ENCODE measurements at regions not wholly inside any gene's neighbourhood (a gene's known extent, or its start where the extent isn't known, plus 50 kb on each side); places are given as distances from the start of the nearest gene placed in this dataset.
"Not testable (repeated sequence)": the region's sequence is repeated elsewhere in the genome, so short reads cannot be mapped to it uniquely, and the experiment has no call there.

DNA sequence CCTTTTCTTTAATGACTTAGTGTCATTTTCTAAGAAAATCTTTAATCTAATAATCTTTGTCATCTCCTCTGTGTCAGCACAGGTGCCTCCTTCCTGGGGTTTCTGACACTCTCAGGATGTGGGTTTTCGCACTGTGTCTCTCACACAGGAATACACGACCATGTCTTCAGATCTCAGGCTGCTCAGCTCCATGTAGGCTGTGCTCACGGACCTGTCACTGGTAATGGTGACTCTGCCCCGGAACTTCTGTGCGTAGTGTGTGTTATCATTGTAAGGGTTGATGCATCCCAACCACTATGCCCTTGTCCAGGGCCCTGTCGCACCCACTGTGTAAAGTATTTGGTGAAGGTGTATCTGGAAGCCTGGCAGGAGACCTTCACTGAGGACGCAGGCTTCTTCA is 647.8 kb downstream of the TMEM121 start:
- Histone ChIP-seq H3K27ac (no peak overlapping the region), H3K9ac (ENCODE audit: insufficient read length) (no peak overlapping the region), H3K4me3 (no peak overlapping the region), H3K9me3 (ENCODE audit: low read depth, low read length) (no peaks in the 10 kb centered on the region), H3K36me3 (ENCODE audit: insufficient read depth, low read length) (no peaks in the 10 kb centered on the region)
- no peak for DNase-seq (ENCODE audit: low read depth, low spot score)
- TF ChIP-seq FOXP2 (optimal IDR thresholded peaks at IDR 0.05; ENCODE audit: control extremely low read depth, extremely low read length, insufficient read depth), result no peak
- no peak for TF ChIP-seq POLR2AphosphoS5 (IDR thresholded peaks at IDR 0.05; ENCODE audit: borderline replicate concordance, low read depth, low read length)
- TF ChIP-seq EZH2 (IDR thresholded peaks at IDR 0.05), result no peak

DNA sequence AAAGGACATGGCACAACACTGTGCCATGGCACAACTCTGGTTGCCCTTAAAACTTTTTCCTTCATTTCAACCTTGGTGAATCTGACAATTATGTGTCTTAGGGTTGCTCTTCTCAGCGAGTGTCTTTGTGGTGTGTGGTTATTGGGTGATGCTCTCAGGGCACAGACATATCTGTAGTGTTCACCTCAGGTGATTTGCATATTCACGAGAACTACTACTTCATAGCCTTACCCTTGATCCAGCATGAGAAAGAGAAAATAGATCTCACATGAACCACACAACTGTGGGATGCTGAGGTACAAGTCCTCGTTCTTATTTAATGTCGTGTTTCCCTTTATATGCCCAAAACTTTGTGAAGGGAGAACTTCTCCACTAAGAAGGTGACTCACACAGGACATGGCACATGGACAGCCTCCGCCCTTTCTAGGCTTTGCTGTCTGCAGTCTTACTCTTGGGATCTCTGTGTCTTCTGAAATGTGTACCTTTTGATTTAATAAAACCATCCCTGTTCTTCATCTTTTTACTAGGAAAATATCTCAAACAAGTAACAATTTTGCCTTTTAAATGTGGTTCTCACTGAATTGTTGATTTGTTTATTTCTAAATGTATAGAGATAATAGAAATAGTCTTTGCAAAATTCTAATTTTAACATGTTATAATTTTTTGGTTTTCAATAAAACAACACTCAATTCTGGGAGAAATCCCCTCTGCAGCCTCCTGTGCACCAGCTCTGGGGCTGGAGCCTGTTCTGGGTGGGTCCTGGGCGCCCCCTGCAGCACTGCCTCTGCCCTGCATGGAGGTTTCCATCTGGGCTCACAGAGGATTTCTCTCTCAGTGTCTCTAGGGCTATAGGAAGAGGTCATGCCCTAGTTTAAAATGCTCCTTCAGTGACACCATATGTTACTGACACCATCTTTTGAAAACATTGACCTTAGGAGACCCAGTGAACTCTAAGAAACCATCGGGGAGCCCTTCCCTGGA is 651.2 kb downstream of the TMEM121 start:
- H3K9me3 ChIP-seq (ENCODE audit: low read depth, low read length); DNase-seq (ENCODE audit: low read depth, low spot score); H3K27ac ChIP-seq; H3K36me3 ChIP-seq (ENCODE audit: insufficient read depth, low read length); H3K4me3 ChIP-seq; H3K9ac ChIP-seq (ENCODE audit: insufficient read length): not testable (repeated sequence)

DNA sequence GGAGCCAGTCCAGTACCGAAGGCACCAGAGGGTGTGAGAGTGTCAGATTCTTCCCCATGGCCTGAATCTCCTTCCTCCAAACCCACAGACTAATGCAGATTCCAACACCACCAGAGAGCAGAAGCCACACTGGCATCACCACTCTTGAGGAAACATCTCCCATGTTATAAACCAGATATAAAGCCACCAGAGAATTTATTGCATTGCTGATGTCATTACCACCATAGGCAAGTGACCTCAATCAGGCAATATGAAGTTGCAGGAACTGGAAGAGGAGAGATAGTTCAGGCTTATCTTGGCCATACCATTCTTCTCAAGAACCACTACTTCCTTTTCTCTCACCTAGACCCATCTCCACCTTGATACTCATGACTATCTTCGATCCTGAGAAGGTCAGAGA is 653.4 kb downstream of the TMEM121 start:
- H3K36me3 ChIP-seq (ENCODE audit: insufficient read depth, low read length), result no peaks in the 10 kb centered on the region
- DNase-seq (ENCODE audit: low read depth, low spot score), result no peak
- TF ChIP-seq EZH2 (IDR thresholded peaks at IDR 0.05) (no peak), POLR2AphosphoS5 (IDR thresholded peaks at IDR 0.05; ENCODE audit: borderline replicate concordance, low read depth, low read length) (no peak), FOXP2 (optimal IDR thresholded peaks at IDR 0.05; ENCODE audit: control extremely low read depth, extremely low read length, insufficient read depth) (no peak)
- H3K4me3 ChIP-seq, result no peak overlapping the region
- no peak overlapping the region for H3K9ac ChIP-seq (ENCODE audit: insufficient read length)
- H3K27ac ChIP-seq, result no peak overlapping the region
- H3K9me3 ChIP-seq (ENCODE audit: low read depth, low read length), result no peaks in the 10 kb centered on the region

DNA sequence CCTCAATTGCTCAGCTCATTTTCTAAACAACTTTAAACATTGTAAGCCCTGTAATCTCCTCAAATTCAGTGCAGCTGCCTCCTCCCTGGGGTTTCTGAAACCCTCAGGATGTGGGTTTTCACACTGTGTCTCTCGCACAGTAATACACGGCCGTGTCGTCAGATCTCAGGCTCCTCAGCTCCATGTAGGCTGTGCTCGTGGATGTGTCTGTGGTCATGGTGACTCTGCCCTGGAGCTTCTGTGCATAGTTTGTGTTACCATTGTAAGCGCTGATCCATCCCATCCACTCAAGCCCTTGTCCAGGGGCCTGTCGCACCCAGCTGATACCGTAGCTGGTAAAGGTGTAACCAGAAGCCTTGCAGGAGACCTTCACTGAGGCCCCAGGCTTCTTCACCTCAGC is 658.4 kb downstream of the TMEM121 start:
- not testable (repeated sequence) for H3K4me3 ChIP-seq; DNase-seq (ENCODE audit: low read depth, low spot score); H3K36me3 ChIP-seq (ENCODE audit: insufficient read depth, low read length); H3K9ac ChIP-seq (ENCODE audit: insufficient read length); H3K9me3 ChIP-seq (ENCODE audit: low read depth, low read length); H3K27ac ChIP-seq

DNA sequence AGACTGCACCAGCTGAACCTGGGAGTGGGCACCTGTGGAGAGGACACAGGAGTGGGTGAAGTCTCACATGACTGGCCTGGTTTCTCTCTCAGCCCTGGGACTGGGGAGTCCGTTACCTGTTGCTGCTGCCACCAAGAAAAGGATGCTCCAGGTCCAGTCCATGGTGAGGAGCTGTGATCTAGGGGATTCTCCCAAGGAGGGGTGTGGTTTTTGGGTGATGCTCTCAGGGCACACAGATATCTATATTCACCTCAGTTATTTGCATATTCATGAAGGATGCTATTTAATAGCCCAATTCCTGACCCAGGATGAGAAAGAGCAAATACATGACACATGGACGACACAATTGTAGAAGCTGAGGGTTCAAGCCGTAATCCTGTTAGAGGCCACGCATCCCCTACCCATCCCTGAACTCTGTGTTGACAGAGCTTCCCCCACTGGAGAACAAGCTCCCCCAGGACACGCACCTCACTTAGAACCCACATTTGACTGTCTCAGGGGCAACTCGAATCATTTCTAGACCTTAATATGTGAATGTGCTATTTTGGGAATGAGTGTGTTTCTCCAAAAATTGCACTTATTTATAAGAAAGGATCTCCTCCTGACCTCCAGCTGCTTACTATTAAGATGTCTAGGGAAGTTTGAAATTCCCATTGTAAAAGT is 658.9 kb downstream of the TMEM121 start:
- DNase-seq (ENCODE audit: low read depth, low spot score), result not testable (repeated sequence)

DNA sequence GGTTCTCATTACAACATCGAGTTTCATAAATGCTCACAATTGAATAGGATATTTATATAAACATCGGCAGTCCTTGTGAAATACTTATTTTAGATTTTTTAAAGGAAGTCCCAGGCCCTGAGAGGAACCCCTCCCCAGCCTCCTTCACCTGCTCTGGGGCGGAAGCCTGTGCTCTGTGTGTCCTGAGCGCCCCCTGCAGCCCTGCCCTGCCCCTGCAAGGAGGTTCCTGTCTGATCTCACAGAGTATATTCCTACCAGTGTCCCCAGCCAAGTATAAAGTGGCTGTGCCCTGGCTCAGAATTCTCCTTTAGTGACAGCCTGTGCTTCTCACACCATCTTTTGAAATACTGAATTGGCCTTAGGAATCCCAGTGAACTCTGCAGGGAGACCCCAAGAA is 659.5 kb downstream of the TMEM121 start:
- no peak for DNase-seq (ENCODE audit: low read depth, low spot score)
- TF ChIP-seq FOXP2 (optimal IDR thresholded peaks at IDR 0.05; ENCODE audit: control extremely low read depth, extremely low read length, insufficient read depth), result no peak
- TF ChIP-seq EZH2 (IDR thresholded peaks at IDR 0.05), result no peak
- no peak for TF ChIP-seq POLR2AphosphoS5 (IDR thresholded peaks at IDR 0.05; ENCODE audit: borderline replicate concordance, low read depth, low read length)
- Histone ChIP-seq H3K4me3 (no peak overlapping the region), H3K27ac (no peak overlapping the region), H3K36me3 (ENCODE audit: insufficient read depth, low read length) (no peaks in the 10 kb centered on the region), H3K9ac (ENCODE audit: insufficient read length) (no peak overlapping the region), H3K9me3 (ENCODE audit: low read depth, low read length) (no peaks in the 10 kb centered on the region)

More for the DNA sequence above, 658.9 kb downstream of the TMEM121 start:
- H3K36me3 ChIP-seq (ENCODE audit: insufficient read depth, low read length); H3K4me3 ChIP-seq; H3K9ac ChIP-seq (ENCODE audit: insufficient read length); H3K9me3 ChIP-seq (ENCODE audit: low read depth, low read length); H3K27ac ChIP-seq: not testable (repeated sequence)

DNA sequence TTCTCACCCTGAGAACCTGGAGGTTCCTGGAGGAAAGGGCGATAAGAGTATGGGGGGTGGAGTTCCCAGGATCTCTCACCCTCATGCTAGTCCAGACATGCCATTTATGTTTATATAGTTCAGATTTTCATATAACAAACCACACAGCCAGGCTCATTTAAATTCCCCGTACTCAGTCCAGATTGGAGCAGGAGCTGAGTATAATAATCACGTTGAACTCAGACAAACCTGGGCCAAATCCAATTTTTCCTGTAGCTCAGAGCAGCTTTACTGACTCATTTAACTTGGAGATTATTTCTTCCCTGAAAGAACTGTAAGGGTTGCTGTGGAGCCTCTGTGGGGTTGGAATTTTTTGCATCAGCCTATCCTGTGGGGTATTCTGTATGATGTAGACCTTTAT is 660.8 kb downstream of the TMEM121 start:
- Histone ChIP-seq H3K9me3 (ENCODE audit: low read depth, low read length) (no peaks in the 10 kb centered on the region), H3K36me3 (ENCODE audit: insufficient read depth, low read length) (no peaks in the 10 kb centered on the region), H3K27ac (no peak overlapping the region), H3K9ac (ENCODE audit: insufficient read length) (no peak overlapping the region), H3K4me3 (no peak overlapping the region)
- DNase-seq (ENCODE audit: low read depth, low spot score), result no peak
- no peak for TF ChIP-seq FOXP2 (optimal IDR thresholded peaks at IDR 0.05; ENCODE audit: control extremely low read depth, extremely low read length, insufficient read depth)
- TF ChIP-seq POLR2AphosphoS5 (IDR thresholded peaks at IDR 0.05; ENCODE audit: borderline replicate concordance, low read depth, low read length), result no peak
- no peak for TF ChIP-seq EZH2 (IDR thresholded peaks at IDR 0.05)

DNA sequence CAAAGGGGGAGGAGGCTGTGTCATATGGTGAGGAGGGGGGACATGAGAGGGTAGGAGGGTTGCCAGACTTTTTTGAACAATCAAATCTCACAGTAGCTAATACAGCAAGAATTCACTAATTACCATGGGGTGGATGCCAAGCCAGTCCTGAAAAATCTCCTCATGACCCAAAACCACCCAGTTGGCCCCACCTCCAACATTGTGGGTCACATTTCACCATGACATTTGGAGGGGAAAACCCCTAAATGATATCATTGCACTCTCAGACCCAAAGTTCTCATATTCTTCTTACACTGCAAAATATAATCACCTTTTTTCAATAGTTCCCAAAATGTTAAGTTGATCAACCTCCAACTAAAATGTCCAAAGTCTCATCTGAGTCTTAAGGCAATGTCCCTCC is 666.3 kb downstream of the TMEM121 start:
- not testable (repeated sequence) for H3K4me3 ChIP-seq; H3K36me3 ChIP-seq (ENCODE audit: insufficient read depth, low read length); DNase-seq (ENCODE audit: low read depth, low spot score); H3K9me3 ChIP-seq (ENCODE audit: low read depth, low read length); H3K27ac ChIP-seq; H3K9ac ChIP-seq (ENCODE audit: insufficient read length)

DNA sequence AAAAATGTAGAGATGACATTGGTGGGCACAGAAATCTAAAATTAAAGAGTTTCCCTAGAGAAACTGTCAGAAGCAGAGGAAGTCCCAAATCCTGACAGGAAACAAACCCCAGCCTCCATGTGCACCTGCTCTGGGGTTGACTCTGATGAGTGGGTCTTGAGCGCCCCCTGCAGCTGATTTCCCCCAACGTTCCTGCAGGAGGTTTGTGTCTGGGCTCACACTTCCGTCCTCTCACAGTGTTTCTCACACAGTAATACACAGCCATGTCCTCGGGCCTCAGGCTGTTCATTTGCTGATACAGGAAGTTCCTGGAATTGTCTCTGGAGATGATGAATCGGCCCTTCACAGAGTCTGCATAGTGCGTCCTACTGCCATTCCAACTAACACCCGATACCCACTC is 670.1 kb downstream of the TMEM121 start:
- not testable (repeated sequence) for H3K9me3 ChIP-seq (ENCODE audit: low read depth, low read length); H3K4me3 ChIP-seq; H3K36me3 ChIP-seq (ENCODE audit: insufficient read depth, low read length); DNase-seq (ENCODE audit: low read depth, low spot score); H3K27ac ChIP-seq; H3K9ac ChIP-seq (ENCODE audit: insufficient read length)

DNA sequence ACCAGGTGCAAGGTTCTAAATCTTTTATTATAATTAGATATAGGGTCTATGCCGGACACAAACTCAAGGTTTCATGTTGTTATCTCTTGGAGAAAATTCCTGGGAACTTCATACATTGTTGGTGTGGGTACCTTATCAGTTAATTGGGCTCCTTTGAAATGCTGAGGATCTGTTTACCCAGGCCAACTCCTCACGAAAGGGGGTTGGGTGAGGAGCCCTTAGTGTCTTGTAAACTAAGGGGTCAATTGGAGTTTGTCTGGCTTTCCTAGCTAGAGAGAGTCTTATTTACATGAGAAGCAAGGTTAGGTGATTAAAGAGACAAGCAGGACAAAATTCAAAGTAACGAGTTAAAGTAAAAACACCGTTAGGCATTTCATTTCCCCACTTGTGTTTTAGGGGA is 670.9 kb downstream of the TMEM121 start:
- H3K9ac ChIP-seq (ENCODE audit: insufficient read length); H3K36me3 ChIP-seq (ENCODE audit: insufficient read depth, low read length); H3K9me3 ChIP-seq (ENCODE audit: low read depth, low read length); H3K4me3 ChIP-seq; H3K27ac ChIP-seq; DNase-seq (ENCODE audit: low read depth, low spot score): not testable (repeated sequence)

Measured in SK-N-MC (cell line).